Esophagus squamous epithelium (tissue), 5 donors: ENCODE measurements at regions not wholly inside any gene's neighbourhood (a gene's known extent, or its start where the extent isn't known, plus 50 kb on each side); places are given as distances from the start of the nearest gene placed in this dataset.

ENCODE experiments used
- DNase-seq: peaks from one replicate; lab custom pipeline; 2025; lab: John Stamatoyannopoulos, UW
- H3K27ac ChIP-seq, 4 donors: fragments of 200-600 bp; sonication (generic); one replicate each; pipeline ENCODE4 v1.5.1; 2016 to 2019; ENCODE audit warnings: mild to moderate bottlenecking in 1 of 4
- H3K27me3 ChIP-seq, 4 donors: fragments of 200-600 bp; sonication (generic); 1 replicate in 3 of 4; 2 replicates in 1 of 4; pipeline versions ENCODE4 v1.5.1 to v1.6.0; 2017 to 2021; ENCODE audit warnings: antibody characterized with exemption in 1 of 4
- H3K36me3 ChIP-seq, 3 donors: fragments of 200-600 bp; sonication (generic); one replicate each; pipeline ENCODE4 v1.5.1; 2016 to 2019
- H3K4me1 ChIP-seq, 3 donors: fragments of 200-600 bp; sonication (generic); one replicate each; pipeline ENCODE4 v1.5.1; 2017 to 2019
- H3K4me3 ChIP-seq, 4 donors: fragments of 200-600 bp; sonication (generic); 1 replicate in 3 of 4; 2 replicates in 1 of 4; pipeline ENCODE4 v1.5.1; 2016 to 2019; ENCODE audit warnings: mild to moderate bottlenecking in 2 of 4, moderate library complexity in 1 of 4
- H3K9me3 ChIP-seq, 3 donors: fragments of 200-600 bp; sonication (generic); one replicate each; pipeline ENCODE4 v1.5.1; 2016 to 2019
- POLR2A ChIP-seq, 4 donors: fragments of 450-650 bp; IDR thresholded peaks; one replicate each; pipeline ENCODE4 v1.6.1; 2017; ENCODE audit warnings: antibody characterized with exemption in 4 of 4, mild to moderate bottlenecking in 4 of 4, moderate library complexity in 3 of 4
- WGBS, 2 donors: methylation state at CpG; one replicate each; pipeline ENCODE4 v1.1.5; 2018; 5-methylcytosine and 5-hydroxymethylcytosine counted together
- intact Hi-C: fragments of 100-400 bp; cut with DNase I; formaldehyde crosslinking; loops from one replicate; pipeline ENCODE4 v1.15.0; 2022
- TF ChIP-seq, protein P1 (sequence below), 6 experiments: fragments of 450-650 bp in 4 of 6; fragments of 200-600 bp in 2 of 6; sonication (generic) in 2 of 6; IDR thresholded peaks; one replicate each; pipeline ENCODE4 v1.5.1; 2016 to 2019; ENCODE audit warnings: antibody characterized with exemption in 6 of 6, mild to moderate bottlenecking in 4 of 6, moderate library complexity in 4 of 6
- donor health status: DM: yes; HTN: yes; CAD: no.

DNA sequence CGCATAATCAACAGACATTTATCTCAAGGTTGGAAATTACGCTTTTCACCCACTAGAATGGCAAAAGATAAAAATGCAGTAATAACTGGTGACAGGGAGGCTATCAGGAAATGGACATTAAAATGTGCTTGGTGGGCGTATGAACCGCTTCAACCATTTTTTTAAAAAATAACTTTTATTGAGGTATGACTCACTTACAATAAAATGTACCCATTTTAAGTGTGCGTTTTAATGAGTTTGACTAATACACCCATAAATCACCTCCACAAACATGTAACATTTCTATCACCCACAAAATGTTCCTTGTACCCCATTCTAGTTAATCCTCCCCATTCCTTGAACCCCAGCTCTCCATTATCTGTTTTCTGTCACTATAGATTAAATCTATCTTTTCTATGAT lies 96.8 kb downstream of the IYD start:
- Histone ChIP-seq H3K27ac (no peak overlapping the region), H3K36me3 (no peaks in the 10 kb centered on the region), H3K4me3 (no peak overlapping the region), H3K4me1 (no peaks in the 10 kb centered on the region), H3K27me3 (no peaks in the 10 kb centered on the region), H3K9me3 (no peaks in the 10 kb centered on the region)
- TF ChIP-seq, protein P1, sequence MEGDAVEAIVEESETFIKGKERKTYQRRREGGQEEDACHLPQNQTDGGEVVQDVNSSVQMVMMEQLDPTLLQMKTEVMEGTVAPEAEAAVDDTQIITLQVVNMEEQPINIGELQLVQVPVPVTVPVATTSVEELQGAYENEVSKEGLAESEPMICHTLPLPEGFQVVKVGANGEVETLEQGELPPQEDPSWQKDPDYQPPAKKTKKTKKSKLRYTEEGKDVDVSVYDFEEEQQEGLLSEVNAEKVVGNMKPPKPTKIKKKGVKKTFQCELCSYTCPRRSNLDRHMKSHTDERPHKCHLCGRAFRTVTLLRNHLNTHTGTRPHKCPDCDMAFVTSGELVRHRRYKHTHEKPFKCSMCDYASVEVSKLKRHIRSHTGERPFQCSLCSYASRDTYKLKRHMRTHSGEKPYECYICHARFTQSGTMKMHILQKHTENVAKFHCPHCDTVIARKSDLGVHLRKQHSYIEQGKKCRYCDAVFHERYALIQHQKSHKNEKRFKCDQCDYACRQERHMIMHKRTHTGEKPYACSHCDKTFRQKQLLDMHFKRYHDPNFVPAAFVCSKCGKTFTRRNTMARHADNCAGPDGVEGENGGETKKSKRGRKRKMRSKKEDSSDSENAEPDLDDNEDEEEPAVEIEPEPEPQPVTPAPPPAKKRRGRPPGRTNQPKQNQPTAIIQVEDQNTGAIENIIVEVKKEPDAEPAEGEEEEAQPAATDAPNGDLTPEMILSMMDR (IDR thresholded peaks at IDR 0.05): no peak
- no peak for TF ChIP-seq POLR2A (IDR thresholded peaks at IDR 0.05)
- WGBS, 2 donors: 80 to 82% methylated on average over 5 of the region's 5 CpGs
- intact Hi-C loops: no loop called here
- no peak for DNase-seq

GRCh38 chr6:150466196-150466595 lies 97.4 kb downstream of the IYD start:
- TF ChIP-seq, protein P1 (IDR thresholded peaks at IDR 0.05): no peak
- TF ChIP-seq POLR2A (IDR thresholded peaks at IDR 0.05): no peak
- H3K4me1 ChIP-seq: peaks cover 0 to 4% (median 0%) of the 10 kb centered on the region in 3 donors
- no peak overlapping the region for H3K4me3 ChIP-seq
- H3K9me3 ChIP-seq: no peaks in the 10 kb centered on the region
- DNase-seq: no peak
- WGBS, 2 donors: 44 to 53% methylated on average over 5 of the region's 5 CpGs
- intact Hi-C loops: no loop called here
- no peak overlapping the region for H3K27ac ChIP-seq
- H3K27me3 ChIP-seq: no peaks in the 10 kb centered on the region
- no peaks in the 10 kb centered on the region for H3K36me3 ChIP-seq

GRCh38 chr6:150470131-150470530 lies 101.3 kb downstream of the IYD start:
- Histone ChIP-seq H3K36me3 (no peaks in the 10 kb centered on the region), H3K9me3 (no peaks in the 10 kb centered on the region), H3K27ac (no peak overlapping the region), H3K4me3 (no peak overlapping the region), H3K4me1 (peaks cover 0 to 8% (median 0%) of the 10 kb centered on the region in 3 donors), H3K27me3 (no peaks in the 10 kb centered on the region)
- no peak for DNase-seq
- TF ChIP-seq POLR2A (IDR thresholded peaks at IDR 0.05): no peak
- TF ChIP-seq, protein P1 (IDR thresholded peaks at IDR 0.05): no peak
- WGBS, 2 donors: 33 to 83% methylated on average over 3 of the region's 3 CpGs
- intact Hi-C loops: no loop called here

- 77 to 80% methylated on average over 6 of the region's 6 CpGs for WGBS, 2 donors
Measured at GRCh38 chr6:150470960-150471665, 102.3 kb downstream of the IYD start.

More at GRCh38 chr6:150470960-150471665, 102.3 kb downstream of the IYD start:
- TF ChIP-seq POLR2A (IDR thresholded peaks at IDR 0.05): no peak
- TF ChIP-seq, protein P1 (IDR thresholded peaks at IDR 0.05): no peak
- no peak overlapping the region for H3K27ac ChIP-seq
- no peak for DNase-seq
- no peaks in the 10 kb centered on the region for H3K9me3 ChIP-seq
- peaks cover 0 to 8% (median 0%) of the 10 kb centered on the region in 3 donors for H3K4me1 ChIP-seq
- no peaks in the 10 kb centered on the region for H3K36me3 ChIP-seq
- intact Hi-C loops: no loop called here
- no peaks in the 10 kb centered on the region for H3K27me3 ChIP-seq
- no peak overlapping the region for H3K4me3 ChIP-seq
